HUES6 (cell line): ENCODE measurements at regions not wholly inside any gene's neighbourhood (a gene's known extent, or its start where the extent isn't known, plus 50 kb on each side); places are given as distances from the start of the nearest gene placed in this dataset.

Source experiments
- H3K27ac ChIP-seq: 2 replicates; pipeline ENCODE4 v1.7.0; 2013; ENCODE audit warnings: low read depth, mild to moderate bottlenecking, low read length, inconsistent platforms
- H3K27me3 ChIP-seq: 2 replicates; pipeline ENCODE4 v1.6.1; 2013; ENCODE audit warnings: low read length; ENCODE audit not compliant: control insufficient read depth, insufficient read depth
- H3K36me3 ChIP-seq: 2 replicates; pipeline ENCODE4 v1.6.1; 2013; ENCODE audit warnings: low read length; ENCODE audit not compliant: control insufficient read depth, insufficient read depth
- H3K4me1 ChIP-seq: 2 replicates; pipeline ENCODE4 v1.6.1; 2013; ENCODE audit warnings: low read length; ENCODE audit not compliant: control insufficient read depth, insufficient read depth
- H3K4me3 ChIP-seq: 2 replicates; pipeline ENCODE4 v1.5.1; 2013; ENCODE audit warnings: low read depth, low read length
- H3K9ac ChIP-seq: one replicate; pipeline ENCODE4 v1.6.1; 2013; ENCODE audit warnings: mild to moderate bottlenecking, low read length
- H3K9me3 ChIP-seq: 2 replicates; pipeline ENCODE4 v1.6.1; 2013; ENCODE audit warnings: low read depth, low read length; ENCODE audit not compliant: control insufficient read depth, insufficient read depth

GRCh38 chr4:159425737-159426305 is 322.9 kb downstream of the RAPGEF2 start:
- peak overlapping the region; percentile 59; the same call in 1 of the 2 replicates for H3K27ac ChIP-seq
- peak overlapping the region; percentile 12 for H3K9ac ChIP-seq
- H3K9me3 ChIP-seq = 0 out of 2 replicates have a peak, but pooled peaks cover 5% of the 10 kb centered on the region
- H3K4me3 ChIP-seq = peak overlapping the region; percentile 39; the same call in 1 of the 2 replicates
- H3K36me3 ChIP-seq = no peaks in the 10 kb centered on the region
- H3K27me3 ChIP-seq = no peaks in the 10 kb centered on the region
- H3K4me1 ChIP-seq = peaks cover 24% of the 10 kb centered on the region

GRCh38 chr4:159428293-159428692 is 325.4 kb downstream of the RAPGEF2 start:
- H3K4me3 ChIP-seq = no peak overlapping the region
- H3K27me3 ChIP-seq = no peaks in the 10 kb centered on the region
- no peak overlapping the region for H3K9ac ChIP-seq
- no peaks in the 10 kb centered on the region for H3K9me3 ChIP-seq
- no peak overlapping the region for H3K27ac ChIP-seq
- H3K4me1 ChIP-seq = peaks cover 24% of the 10 kb centered on the region
- no peaks in the 10 kb centered on the region for H3K36me3 ChIP-seq

- H3K4me3 ChIP-seq = no peak overlapping the region
Observed at GRCh38 chr4:159428975-159429692, 326.3 kb downstream of the RAPGEF2 start.

GRCh38 chr4:159429693-159430035 is 326.8 kb downstream of the RAPGEF2 start:
- H3K27ac ChIP-seq = no peak overlapping the region
- no peak overlapping the region for H3K4me3 ChIP-seq

More at GRCh38 chr4:159428975-159429692, 326.3 kb downstream of the RAPGEF2 start:
- Histone ChIP-seq H3K27me3 (no peaks in the 10 kb centered on the region), H3K9ac (no peak overlapping the region), H3K4me1 (peaks cover 24% of the 10 kb centered on the region), H3K9me3 (no peaks in the 10 kb centered on the region), H3K36me3 (no peaks in the 10 kb centered on the region), H3K27ac (no peak overlapping the region)

GRCh38 chr4:159430896-159431295 is 328.0 kb downstream of the RAPGEF2 start:
- Histone ChIP-seq H3K4me3 (no peak overlapping the region), H3K4me1 (peaks cover 22% of the 10 kb centered on the region), H3K27ac (no peak overlapping the region), H3K9ac (no peak overlapping the region), H3K9me3 (no peaks in the 10 kb centered on the region), H3K36me3 (no peaks in the 10 kb centered on the region), H3K27me3 (no peaks in the 10 kb centered on the region)

More at GRCh38 chr4:159429693-159430035, 326.8 kb downstream of the RAPGEF2 start:
- Histone ChIP-seq H3K9ac (no peak overlapping the region), H3K9me3 (no peaks in the 10 kb centered on the region), H3K4me1 (peaks cover 27% of the 10 kb centered on the region), H3K36me3 (no peaks in the 10 kb centered on the region), H3K27me3 (no peaks in the 10 kb centered on the region)

- Histone ChIP-seq H3K27ac (no peak overlapping the region), H3K36me3 (no peaks in the 10 kb centered on the region), H3K4me3 (no peak overlapping the region), H3K9me3 (no peaks in the 10 kb centered on the region), H3K27me3 (no peaks in the 10 kb centered on the region), H3K4me1 (peaks cover 7% of the 10 kb centered on the region), H3K9ac (no peak overlapping the region)
Observed at GRCh38 chr4:159432436-159432835, 329.6 kb downstream of the RAPGEF2 start.

- peaks cover 5% of the 10 kb centered on the region; the same call in 1 of the 2 replicates for H3K4me1 ChIP-seq
- no peak overlapping the region for H3K4me3 ChIP-seq
- no peaks in the 10 kb centered on the region for H3K36me3 ChIP-seq
- H3K27ac ChIP-seq = no peak overlapping the region
- H3K9ac ChIP-seq = no peak overlapping the region
- H3K27me3 ChIP-seq = no peaks in the 10 kb centered on the region
- H3K9me3 ChIP-seq = no peaks in the 10 kb centered on the region
Observed at GRCh38 chr4:159433337-159433736, 330.5 kb downstream of the RAPGEF2 start.

GRCh38 chr4:159434114-159434870 is 331.4 kb downstream of the RAPGEF2 start:
- Histone ChIP-seq H3K27ac (no peak overlapping the region), H3K36me3 (no peaks in the 10 kb centered on the region), H3K27me3 (no peaks in the 10 kb centered on the region), H3K9me3 (no peaks in the 10 kb centered on the region), H3K9ac (no peak overlapping the region), H3K4me3 (no peak overlapping the region), H3K4me1 (peaks cover 5% of the 10 kb centered on the region; the same call in 1 of the 2 replicates)

- peaks cover 5% of the 10 kb centered on the region; the same call in 1 of the 2 replicates for H3K4me1 ChIP-seq
- H3K4me3 ChIP-seq = no peak overlapping the region
- no peak overlapping the region for H3K9ac ChIP-seq
Observed at GRCh38 chr4:159434871-159435241, 332.0 kb downstream of the RAPGEF2 start.

GRCh38 chr4:159435561-159436023 is 332.7 kb downstream of the RAPGEF2 start:
- H3K27ac ChIP-seq = no peak overlapping the region
- H3K9ac ChIP-seq = no peak overlapping the region
- no peaks in the 10 kb centered on the region for H3K9me3 ChIP-seq
- peaks cover 5% of the 10 kb centered on the region; the same call in 1 of the 2 replicates for H3K4me1 ChIP-seq
- H3K4me3 ChIP-seq = no peak overlapping the region
- no peaks in the 10 kb centered on the region for H3K27me3 ChIP-seq
- no peaks in the 10 kb centered on the region for H3K36me3 ChIP-seq

More at GRCh38 chr4:159434871-159435241, 332.0 kb downstream of the RAPGEF2 start:
- H3K36me3 ChIP-seq = no peaks in the 10 kb centered on the region
- H3K27me3 ChIP-seq = no peaks in the 10 kb centered on the region
- H3K9me3 ChIP-seq = no peaks in the 10 kb centered on the region
- no peak overlapping the region for H3K27ac ChIP-seq

GRCh38 chr4:159443975-159444374 is 341.1 kb downstream of the RAPGEF2 start:
- H3K9me3 ChIP-seq = no peaks in the 10 kb centered on the region
- no peak overlapping the region for H3K4me3 ChIP-seq
- no peak overlapping the region for H3K27ac ChIP-seq
- no peak overlapping the region for H3K9ac ChIP-seq
- H3K4me1 ChIP-seq = no peaks in the 10 kb centered on the region; the same call in 1 of the 2 replicates
- no peaks in the 10 kb centered on the region for H3K27me3 ChIP-seq
- H3K36me3 ChIP-seq = no peaks in the 10 kb centered on the region
